Spleen (tissue), 7 donors: ENCODE measurements at regions not wholly inside any gene's neighbourhood (a gene's known extent, or its start where the extent isn't known, plus 50 kb on each side); places are given as distances from the start of the nearest gene placed in this dataset.

ENCODE experiments used
- CTCF ChIP-seq, 11 experiments: fragments of 200-600 bp in 7 of 11; fragments of 450-650 bp in 4 of 11; sonication (generic) in 4 of 11; IDR thresholded peaks in 8 of 11; conservative IDR thresholded peaks in 3 of 11; 1 replicate in 7 of 11; 2 replicates in 4 of 11; pipeline versions ENCODE4 v1.4.0 to v1.8.0; 2016 to 2021; ENCODE audit warnings: antibody characterized with exemption in 11 of 11, inconsistent platforms in 4 of 11, mild to moderate bottlenecking in 1 of 11
- POLR2A ChIP-seq, 3 donors: fragments of 450-650 bp; IDR thresholded peaks; one replicate each; pipeline ENCODE4 v1.5.1; 2017; ENCODE audit warnings: antibody characterized with exemption in 3 of 3, mild to moderate bottlenecking in 1 of 3
- POLR2AphosphoS5 ChIP-seq, 3 donors: sonication (generic); formaldehyde crosslinking; IDR thresholded peaks; one replicate each; pipeline ENCODE4 v1.5.1; 2017; ENCODE audit warnings: antibody characterized with exemption in 3 of 3
- donor health status: DM: no; HTN: no; CAD: no; lungs with moderate emphysema.
- donor health status: DM: no; HTN: no; CAD: no.
- donor health status: DM: no; HTN: no; CAD: no.

DNA sequence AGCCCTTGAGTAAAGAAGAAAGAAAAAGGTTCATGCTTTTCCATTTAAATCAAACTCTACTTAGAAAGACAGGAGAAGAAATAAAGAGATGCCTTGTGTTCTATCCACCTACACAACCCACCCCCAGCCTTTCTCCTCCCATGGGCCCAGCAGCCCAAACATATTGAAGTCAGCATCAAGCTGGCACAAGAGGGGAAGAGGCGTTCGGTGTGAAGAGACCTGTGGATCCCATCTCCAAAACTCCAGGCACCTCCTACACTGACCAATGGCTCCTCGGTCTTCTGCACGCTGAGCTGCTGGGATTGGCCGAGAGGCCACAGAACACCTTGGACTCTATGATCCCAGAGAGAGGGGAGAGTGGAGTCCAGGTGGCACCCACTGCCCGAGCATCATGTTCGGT, 66.0 kb upstream of the CELF2 start:
- no peak for TF ChIP-seq POLR2A (IDR thresholded peaks at IDR 0.05)
- TF ChIP-seq CTCF (IDR thresholded peaks at IDR 0.05 in 8 of 11, conservative IDR thresholded peaks at IDR 0.05 in 3 of 11), result no peak
- TF ChIP-seq POLR2AphosphoS5 (IDR thresholded peaks at IDR 0.05), result no peak
